ENCODE measurements at regions not wholly inside any gene's neighbourhood (a gene's known extent, or its start where the extent isn't known, plus 50 kb on each side); places are given as distances from the start of the nearest gene placed in this dataset.

- no peaks in the 10 kb centered on the region for H3K79me2 ChIP-seq (replicated peaks; ENCODE audit: insufficient read depth, low read length)
- no peak overlapping the region for H2AFZ ChIP-seq (ENCODE audit: low read depth, low read length)
- no peak for TF ChIP-seq TAF1 (IDR thresholded peaks at IDR 0.05; ENCODE audit: low read depth)
- no peak for TF ChIP-seq POLR2AphosphoS5 (IDR thresholded peaks at IDR 0.05)
- no peak for TF ChIP-seq REST (IDR thresholded peaks at IDR 0.05; ENCODE audit: borderline replicate concordance)
- no peak for TF ChIP-seq CTCF (IDR thresholded peaks at IDR 0.05; ENCODE audit: poor library complexity, severe bottlenecking)
- TF ChIP-seq RAD21 (conservative IDR thresholded peaks at IDR 0.05) = no peak
- TF ChIP-seq SMC3 (conservative IDR thresholded peaks at IDR 0.05; ENCODE audit: poor library complexity) = no peak
- no peak for TF ChIP-seq MXI1 (conservative IDR thresholded peaks at IDR 0.05; ENCODE audit: poor library complexity, severe bottlenecking)
- TF ChIP-seq EP300 (conservative IDR thresholded peaks at IDR 0.05; ENCODE audit: poor library complexity, severe bottlenecking) = no peak
- no peak for TF ChIP-seq EZH2 (IDR thresholded peaks at IDR 0.05; ENCODE audit: borderline replicate concordance, insufficient read depth, low read length, poor library complexity, severe bottlenecking)
Observed at GRCh38 chr4:53914313-53915016, 149.9 kb downstream of the CHIC2 start.

GRCh38 chr4:53913771-53914170 is 150.6 kb downstream of the CHIC2 start:
- Histone ChIP-seq H2AFZ (ENCODE audit: low read depth, low read length) (no peak overlapping the region), H3K9me2 (ENCODE audit: insufficient read depth, low read length) (no peaks in the 10 kb centered on the region)

More at GRCh38 chr4:53914313-53915016, 149.9 kb downstream of the CHIC2 start:
- Histone ChIP-seq H3K9ac (ENCODE audit: low read length) (no peak overlapping the region), H3F3A (ENCODE audit: insufficient read depth, low read length, poor library complexity, severe bottlenecking) (no peaks in the 10 kb centered on the region), H3K4me2 (ENCODE audit: low read length) (no peak overlapping the region), H3K27me3 (ENCODE audit: insufficient read depth, low read depth, low read length) (no peaks in the 10 kb centered on the region), H3K9me2 (ENCODE audit: insufficient read depth, low read length) (no peaks in the 10 kb centered on the region), H4K20me1 (ENCODE audit: insufficient read depth) (no peaks in the 10 kb centered on the region), H3K9me3 (ENCODE audit: low read length) (no peaks in the 10 kb centered on the region), H3K4me3 (ENCODE audit: low read length) (no peak overlapping the region), H3K27ac (ENCODE audit: low read length) (no peak overlapping the region), H3K36me3 (ENCODE audit: insufficient read depth, low read length) (no peaks in the 10 kb centered on the region)

More at GRCh38 chr4:53913771-53914170, 150.6 kb downstream of the CHIC2 start:
- H3K36me3 ChIP-seq (ENCODE audit: insufficient read depth, low read length) = no peaks in the 10 kb centered on the region
- no peak overlapping the region for H3K4me2 ChIP-seq (ENCODE audit: low read length)
- TF ChIP-seq CTCF (IDR thresholded peaks at IDR 0.05; ENCODE audit: poor library complexity, severe bottlenecking) (no peak), REST (IDR thresholded peaks at IDR 0.05; ENCODE audit: borderline replicate concordance) (no peak), POLR2AphosphoS5 (IDR thresholded peaks at IDR 0.05) (no peak), RAD21 (conservative IDR thresholded peaks at IDR 0.05) (no peak), TAF1 (IDR thresholded peaks at IDR 0.05; ENCODE audit: low read depth) (no peak), EP300 (conservative IDR thresholded peaks at IDR 0.05; ENCODE audit: poor library complexity, severe bottlenecking) (no peak), MXI1 (conservative IDR thresholded peaks at IDR 0.05; ENCODE audit: poor library complexity, severe bottlenecking) (no peak), SMC3 (conservative IDR thresholded peaks at IDR 0.05; ENCODE audit: poor library complexity) (no peak), EZH2 (IDR thresholded peaks at IDR 0.05; ENCODE audit: borderline replicate concordance, insufficient read depth, low read length, poor library complexity, severe bottlenecking) (no peak)
- H3F3A ChIP-seq (ENCODE audit: insufficient read depth, low read length, poor library complexity, severe bottlenecking) = no peaks in the 10 kb centered on the region
- H3K27me3 ChIP-seq (ENCODE audit: insufficient read depth, low read depth, low read length) = no peaks in the 10 kb centered on the region
- no peaks in the 10 kb centered on the region for H3K9me3 ChIP-seq (ENCODE audit: low read length)
- no peak overlapping the region for H3K27ac ChIP-seq (ENCODE audit: low read length)
- H3K79me2 ChIP-seq (replicated peaks; ENCODE audit: insufficient read depth, low read length) = no peaks in the 10 kb centered on the region
- no peak overlapping the region for H3K9ac ChIP-seq (ENCODE audit: low read length)
- H3K4me3 ChIP-seq (ENCODE audit: low read length) = no peak overlapping the region
- H4K20me1 ChIP-seq (ENCODE audit: insufficient read depth) = no peaks in the 10 kb centered on the region
